ENCODE measurements at regions not wholly inside any gene's neighbourhood (a gene's known extent, or its start where the extent isn't known, plus 50 kb on each side); places are given as distances from the start of the nearest gene placed in this dataset.

- Histone ChIP-seq H3K27me3 (ENCODE audit: insufficient read depth, low read length, poor library complexity, severe bottlenecking) (no peaks in the 10 kb centered on the region), H3K9me3 (ENCODE audit: low read length) (peaks cover 4% of the 10 kb centered on the region), H3K27ac (ENCODE audit: low read depth, low read length) (no peak overlapping the region), H3K4me3 (ENCODE audit: low read length) (no peak overlapping the region), H3K36me3 (ENCODE audit: insufficient read depth, low read length) (no peaks in the 10 kb centered on the region), H3K4me1 (ENCODE audit: insufficient read depth, low read length) (no peaks in the 10 kb centered on the region)
- Mint-ChIP-seq H3K4me3 (no peak overlapping the region), H3K4me1 (no peaks in the 10 kb centered on the region), H3K9me3 (peaks cover 3 to 30% (median 17%) of the 10 kb centered on the region in 5 donors), H3K27ac (no peak overlapping the region), H3K36me3 (peaks cover 0 to 2% (median 0%) of the 10 kb centered on the region in 3 donors), H3K27me3 (no peaks in the 10 kb centered on the region)
- POLR2A ChIA-PET = no interaction called here
- DNase-seq = no peak
- CTCF ChIA-PET = no interaction called here
Measured at GRCh38 chr2:116366212-116366611, 1448.3 kb upstream of the DDX18 start.

GRCh38 chr2:116378786-116379185, 1435.7 kb upstream of the DDX18 start:
- H3K27me3 Mint-ChIP-seq = peaks cover 0 to 2% of the 10 kb centered on the region in 2 donors
- ChIA-PET CTCF (no interaction called here), POLR2A (no interaction called here)
- Histone ChIP-seq H3K27ac (ENCODE audit: low read depth, low read length) (no peak overlapping the region), H3K36me3 (ENCODE audit: insufficient read depth, low read length) (no peaks in the 10 kb centered on the region), H3K27me3 (ENCODE audit: insufficient read depth, low read length, poor library complexity, severe bottlenecking) (no peaks in the 10 kb centered on the region), H3K4me3 (ENCODE audit: low read length) (no peak overlapping the region), H3K9me3 (ENCODE audit: low read length) (no peaks in the 10 kb centered on the region), H3K4me1 (ENCODE audit: insufficient read depth, low read length) (no peaks in the 10 kb centered on the region)
- H3K36me3 Mint-ChIP-seq = no peaks in the 10 kb centered on the region
- no peaks in the 10 kb centered on the region for H3K4me1 Mint-ChIP-seq
- H3K9me3 Mint-ChIP-seq = peaks cover 2 to 39% (median 10%) of the 10 kb centered on the region in 5 donors
- no peak for DNase-seq
- H3K27ac Mint-ChIP-seq = no peak overlapping the region
- no peak overlapping the region for H3K4me3 Mint-ChIP-seq

GRCh38 chr2:116411211-116411610, 1403.3 kb upstream of the DDX18 start:
- ChIA-PET CTCF (no interaction called here), POLR2A (no interaction called here)
- no peak overlapping the region for H3K4me3 Mint-ChIP-seq
- H3K4me1 Mint-ChIP-seq = no peaks in the 10 kb centered on the region
- H3K9me3 Mint-ChIP-seq = peaks cover 8 to 55% (median 26%) of the 10 kb centered on the region in 5 donors
- H3K27ac Mint-ChIP-seq = no peak overlapping the region
- H3K4me1 ChIP-seq (ENCODE audit: insufficient read depth, low read length) = no peaks in the 10 kb centered on the region
- no peaks in the 10 kb centered on the region for H3K36me3 ChIP-seq (ENCODE audit: insufficient read depth, low read length)
- H3K9me3 ChIP-seq (ENCODE audit: low read length) = no peaks in the 10 kb centered on the region
- peaks cover 0 to 2% of the 10 kb centered on the region in 2 donors for H3K27me3 Mint-ChIP-seq
- H3K4me3 ChIP-seq (ENCODE audit: low read length) = no peak overlapping the region
- H3K27me3 ChIP-seq (ENCODE audit: insufficient read depth, low read length, poor library complexity, severe bottlenecking) = no peaks in the 10 kb centered on the region
- DNase-seq = no peak
- H3K36me3 Mint-ChIP-seq = peaks cover 0 to 4% (median 0%) of the 10 kb centered on the region in 3 donors
- no peak overlapping the region for H3K27ac ChIP-seq (ENCODE audit: low read depth, low read length)

GRCh38 chr2:116413659-116414058, 1400.8 kb upstream of the DDX18 start:
- H3K4me1 Mint-ChIP-seq = no peaks in the 10 kb centered on the region
- no peak for DNase-seq
- no peaks in the 10 kb centered on the region for H3K36me3 Mint-ChIP-seq
- Histone ChIP-seq H3K27me3 (ENCODE audit: insufficient read depth, low read length, poor library complexity, severe bottlenecking) (no peaks in the 10 kb centered on the region), H3K9me3 (ENCODE audit: low read length) (no peaks in the 10 kb centered on the region), H3K4me3 (ENCODE audit: low read length) (no peak overlapping the region), H3K4me1 (ENCODE audit: insufficient read depth, low read length) (no peaks in the 10 kb centered on the region), H3K36me3 (ENCODE audit: insufficient read depth, low read length) (no peaks in the 10 kb centered on the region), H3K27ac (ENCODE audit: low read depth, low read length) (no peak overlapping the region)
- ChIA-PET POLR2A (no interaction called here), CTCF (no interaction called here)
- no peak overlapping the region for H3K27ac Mint-ChIP-seq
- H3K9me3 Mint-ChIP-seq = peaks cover 7 to 59% (median 26%) of the 10 kb centered on the region in 5 donors
- peaks cover 0 to 2% of the 10 kb centered on the region in 2 donors for H3K27me3 Mint-ChIP-seq
- no peak overlapping the region for H3K4me3 Mint-ChIP-seq

GRCh38 chr2:116416731-116417377, 1397.6 kb upstream of the DDX18 start:
- Histone ChIP-seq H3K27me3 (ENCODE audit: insufficient read depth, low read length, poor library complexity, severe bottlenecking) (no peaks in the 10 kb centered on the region), H3K9me3 (ENCODE audit: low read length) (no peaks in the 10 kb centered on the region), H3K4me3 (ENCODE audit: low read length) (no peak overlapping the region), H3K4me1 (ENCODE audit: insufficient read depth, low read length) (no peaks in the 10 kb centered on the region), H3K27ac (ENCODE audit: low read depth, low read length) (no peak overlapping the region), H3K36me3 (ENCODE audit: insufficient read depth, low read length) (no peaks in the 10 kb centered on the region)
- Mint-ChIP-seq H3K27ac (no peak overlapping the region), H3K4me3 (no peak overlapping the region), H3K4me1 (no peaks in the 10 kb centered on the region), H3K36me3 (no peaks in the 10 kb centered on the region), H3K9me3 (peaks cover 9 to 48% (median 28%) of the 10 kb centered on the region in 5 donors), H3K27me3 (peaks cover 0 to 2% of the 10 kb centered on the region in 2 donors)
- POLR2A ChIA-PET = no interaction called here
- no peak for DNase-seq
- CTCF ChIA-PET = no interaction called here

- DNase-seq = no peak
- ChIA-PET CTCF (no interaction called here), POLR2A (no interaction called here)
- H3K27me3 ChIP-seq (ENCODE audit: insufficient read depth, low read length, poor library complexity, severe bottlenecking) = no peaks in the 10 kb centered on the region
- peaks cover 5 to 27% (median 14%) of the 10 kb centered on the region in 5 donors for H3K9me3 Mint-ChIP-seq
- no peak overlapping the region for H3K27ac ChIP-seq (ENCODE audit: low read depth, low read length)
- H3K9me3 ChIP-seq (ENCODE audit: low read length) = no peaks in the 10 kb centered on the region
- H3K27me3 Mint-ChIP-seq = peaks cover 0 to 2% of the 10 kb centered on the region in 2 donors
- H3K4me3 Mint-ChIP-seq = no peak overlapping the region
- no peak overlapping the region for H3K27ac Mint-ChIP-seq
- no peaks in the 10 kb centered on the region for H3K36me3 Mint-ChIP-seq
- no peaks in the 10 kb centered on the region for H3K4me1 Mint-ChIP-seq
- H3K4me3 ChIP-seq (ENCODE audit: low read length) = no peak overlapping the region
- H3K36me3 ChIP-seq (ENCODE audit: insufficient read depth, low read length) = no peaks in the 10 kb centered on the region
- H3K4me1 ChIP-seq (ENCODE audit: insufficient read depth, low read length) = no peaks in the 10 kb centered on the region
Measured at GRCh38 chr2:116435648-116436047, 1378.8 kb upstream of the DDX18 start.

GRCh38 chr2:116440104-116440653, 1374.3 kb upstream of the DDX18 start:
- POLR2A ChIA-PET = no interaction called here
- H3K27ac Mint-ChIP-seq = no peak overlapping the region
- no peaks in the 10 kb centered on the region for H3K27me3 Mint-ChIP-seq
- Histone ChIP-seq H3K4me1 (ENCODE audit: insufficient read depth, low read length) (no peaks in the 10 kb centered on the region), H3K4me3 (ENCODE audit: low read length) (no peak overlapping the region), H3K27me3 (ENCODE audit: insufficient read depth, low read length, poor library complexity, severe bottlenecking) (no peaks in the 10 kb centered on the region), H3K27ac (ENCODE audit: low read depth, low read length) (no peak overlapping the region), H3K9me3 (ENCODE audit: low read length) (no peaks in the 10 kb centered on the region), H3K36me3 (ENCODE audit: insufficient read depth, low read length) (no peaks in the 10 kb centered on the region)
- H3K36me3 Mint-ChIP-seq = no peaks in the 10 kb centered on the region
- H3K4me1 Mint-ChIP-seq = no peaks in the 10 kb centered on the region
- CTCF ChIA-PET = no interaction called here
- H3K9me3 Mint-ChIP-seq = peaks cover 7 to 41% (median 15%) of the 10 kb centered on the region in 5 donors
- DNase-seq = no peak
- no peak overlapping the region for H3K4me3 Mint-ChIP-seq

- Mint-ChIP-seq H3K4me3 (no peak overlapping the region), H3K9me3 (peaks cover 7 to 52% (median 14%) of the 10 kb centered on the region in 5 donors), H3K27ac (no peak overlapping the region), H3K27me3 (no peaks in the 10 kb centered on the region), H3K4me1 (no peaks in the 10 kb centered on the region), H3K36me3 (no peaks in the 10 kb centered on the region)
- Histone ChIP-seq H3K4me3 (ENCODE audit: low read length) (no peak overlapping the region), H3K27me3 (ENCODE audit: insufficient read depth, low read length, poor library complexity, severe bottlenecking) (no peaks in the 10 kb centered on the region), H3K36me3 (ENCODE audit: insufficient read depth, low read length) (no peaks in the 10 kb centered on the region), H3K4me1 (ENCODE audit: insufficient read depth, low read length) (no peaks in the 10 kb centered on the region), H3K27ac (ENCODE audit: low read depth, low read length) (no peak overlapping the region), H3K9me3 (ENCODE audit: low read length) (no peaks in the 10 kb centered on the region)
- POLR2A ChIA-PET = no interaction called here
- CTCF ChIA-PET = no interaction called here
- DNase-seq = no peak
Measured at GRCh38 chr2:116442418-116442817, 1372.1 kb upstream of the DDX18 start.
